HG03159 (cell line): ENCODE measurements at regions not wholly inside any gene's neighbourhood (a gene's known extent, or its start where the extent isn't known, plus 50 kb on each side); places are given as distances from the start of the nearest gene placed in this dataset.

Source experiments
- ATAC-seq: cut with Tn5 transposase; IDR thresholded peaks from one replicate; pipeline ENCODE4 v1.9.1; 2021; ENCODE audit warnings: mild to moderate bottlenecking, moderate library complexity; ENCODE audit not compliant: unreplicated experiment

GRCh38 chr10:129273860-129274259 is 193.2 kb upstream of the MGMT start:
- ATAC-seq = no peak

- ATAC-seq = no peak
These were observed 192.1 kb upstream of the MGMT start for GRCh38 chr10:129274748-129275474.

GRCh38 chr10:129275886-129276285 is 191.2 kb upstream of the MGMT start:
- ATAC-seq = no peak

- ATAC-seq = no peak
These were observed 190.0 kb upstream of the MGMT start for GRCh38 chr10:129277084-129277483.

GRCh38 chr10:129277841-129278240 is 189.2 kb upstream of the MGMT start:
- no peak for ATAC-seq

GRCh38 chr10:129278686-129279085 is 188.4 kb upstream of the MGMT start:
- no peak for ATAC-seq

- no peak for ATAC-seq
These were observed 187.4 kb upstream of the MGMT start for GRCh38 chr10:129279446-129280154.

- ATAC-seq = no peak
These were observed 186.9 kb upstream of the MGMT start for GRCh38 chr10:129280155-129280502.

- ATAC-seq = no peak
These were observed 186.0 kb upstream of the MGMT start for GRCh38 chr10:129280908-129281586.

GRCh38 chr10:129285459-129285858 is 181.6 kb upstream of the MGMT start:
- ATAC-seq = no peak

- no peak for ATAC-seq
These were observed 177.9 kb upstream of the MGMT start for GRCh38 chr10:129288999-129289584.

- ATAC-seq = no peak
These were observed 172.9 kb upstream of the MGMT start for GRCh38 chr10:129293991-129294700.

- no peak for ATAC-seq
These were observed 172.1 kb upstream of the MGMT start for GRCh38 chr10:129294944-129295343.

- ATAC-seq = no peak
These were observed 162.0 kb upstream of the MGMT start for GRCh38 chr10:129305046-129305445.

GRCh38 chr10:129307141-129307540 is 159.9 kb upstream of the MGMT start:
- ATAC-seq = no peak

- no peak for ATAC-seq
These were observed 158.0 kb upstream of the MGMT start for GRCh38 chr10:129308953-129309564.

GRCh38 chr10:129309565-129309964 is 157.5 kb upstream of the MGMT start:
- no peak for ATAC-seq

GRCh38 chr10:129310881-129311280 is 156.2 kb upstream of the MGMT start:
- ATAC-seq = no peak

- no peak for ATAC-seq
These were observed 147.1 kb upstream of the MGMT start for GRCh38 chr10:129319934-129320333.

- ATAC-seq = no peak
These were observed 146.7 kb upstream of the MGMT start for GRCh38 chr10:129320340-129320739.

- ATAC-seq = no peak
These were observed 145.3 kb upstream of the MGMT start for GRCh38 chr10:129321727-129322126.
